ENCODE measurements at regions not wholly inside any gene's neighbourhood (a gene's known extent, or its start where the extent isn't known, plus 50 kb on each side); places are given as distances from the start of the nearest gene placed in this dataset.

- no peak for TF ChIP-seq POLR2A (IDR thresholded peaks at IDR 0.05)
- no peak for TF ChIP-seq CTCF (IDR thresholded peaks at IDR 0.05)
Observed at GRCh38 chr2:7745369-7745768, 828.2 kb downstream of the RNF144A start.
